ENCODE measurements at regions not wholly inside any gene's neighbourhood (a gene's known extent, or its start where the extent isn't known, plus 50 kb on each side); places are given as distances from the start of the nearest gene placed in this dataset.

- DNase-seq (ENCODE audit: low read depth) = no peak
These were observed 232.3 kb upstream of the PMFBP1 start for GRCh38 chr16:72404299-72404698.

- no peak for DNase-seq (ENCODE audit: low read depth)
These were observed 229.1 kb upstream of the PMFBP1 start for GRCh38 chr16:72401084-72401361.

- DNase-seq (ENCODE audit: low read depth) = no peak
These were observed 228.5 kb upstream of the PMFBP1 start for GRCh38 chr16:72400257-72401083.

GRCh38 chr16:72399811-72400210 lies 227.9 kb upstream of the PMFBP1 start:
- no peak for DNase-seq (ENCODE audit: low read depth)

DNA sequence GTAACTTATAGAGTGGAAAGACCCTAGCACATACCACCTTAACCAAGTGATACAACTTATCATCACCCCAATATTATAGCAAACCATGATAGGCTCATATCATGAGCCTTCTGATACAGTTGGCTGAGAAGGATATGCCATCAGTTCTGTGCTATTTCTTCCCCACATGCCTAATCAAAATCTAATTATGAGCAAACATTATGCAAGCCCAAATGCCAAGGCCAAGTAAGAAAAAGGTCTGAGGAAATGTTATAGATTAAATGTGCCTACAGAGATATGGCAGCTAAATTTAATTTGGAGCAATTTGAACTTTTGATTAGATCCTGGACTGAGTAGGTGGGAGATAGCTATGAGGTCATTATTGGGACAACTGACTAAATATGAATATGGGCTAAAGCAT lies 225.9 kb upstream of the PMFBP1 start:
- DNase-seq (ENCODE audit: low read depth) = no peak

- DNase-seq (ENCODE audit: low read depth) = no peak
These were observed 222.6 kb upstream of the PMFBP1 start for GRCh38 chr16:72394526-72394925.

- DNase-seq (ENCODE audit: low read depth) = no peak
These were observed 217.8 kb upstream of the PMFBP1 start for GRCh38 chr16:72389791-72390190.

- DNase-seq (ENCODE audit: low read depth) = no peak
These were observed 216.1 kb upstream of the PMFBP1 start for GRCh38 chr16:72388007-72388406.

GRCh38 chr16:72384651-72385050 lies 212.7 kb upstream of the PMFBP1 start:
- DNase-seq (ENCODE audit: low read depth) = no peak

DNA sequence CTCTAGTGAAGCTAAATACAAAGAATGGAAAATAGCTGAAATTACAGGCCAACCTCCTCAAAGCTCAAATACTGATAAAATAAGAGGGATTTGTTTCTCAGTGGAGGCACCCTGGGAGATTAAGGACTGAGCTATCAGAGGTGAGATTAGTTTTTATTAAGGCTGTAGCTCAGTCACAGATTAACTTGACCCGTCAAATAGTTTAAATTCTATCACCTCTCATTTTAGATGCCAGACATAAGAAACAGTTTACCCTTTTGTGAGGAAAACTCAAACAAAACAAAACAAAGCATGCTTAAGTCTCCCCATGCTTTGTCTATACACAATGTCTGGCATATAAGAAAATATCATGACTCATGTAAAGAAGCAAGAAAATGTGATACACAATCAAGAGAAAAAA lies 208.3 kb upstream of the PMFBP1 start:
- DNase-seq (ENCODE audit: low read depth) = no peak

- no peak for DNase-seq (ENCODE audit: low read depth)
These were observed 201.2 kb upstream of the PMFBP1 start for GRCh38 chr16:72373201-72373600.

DNA sequence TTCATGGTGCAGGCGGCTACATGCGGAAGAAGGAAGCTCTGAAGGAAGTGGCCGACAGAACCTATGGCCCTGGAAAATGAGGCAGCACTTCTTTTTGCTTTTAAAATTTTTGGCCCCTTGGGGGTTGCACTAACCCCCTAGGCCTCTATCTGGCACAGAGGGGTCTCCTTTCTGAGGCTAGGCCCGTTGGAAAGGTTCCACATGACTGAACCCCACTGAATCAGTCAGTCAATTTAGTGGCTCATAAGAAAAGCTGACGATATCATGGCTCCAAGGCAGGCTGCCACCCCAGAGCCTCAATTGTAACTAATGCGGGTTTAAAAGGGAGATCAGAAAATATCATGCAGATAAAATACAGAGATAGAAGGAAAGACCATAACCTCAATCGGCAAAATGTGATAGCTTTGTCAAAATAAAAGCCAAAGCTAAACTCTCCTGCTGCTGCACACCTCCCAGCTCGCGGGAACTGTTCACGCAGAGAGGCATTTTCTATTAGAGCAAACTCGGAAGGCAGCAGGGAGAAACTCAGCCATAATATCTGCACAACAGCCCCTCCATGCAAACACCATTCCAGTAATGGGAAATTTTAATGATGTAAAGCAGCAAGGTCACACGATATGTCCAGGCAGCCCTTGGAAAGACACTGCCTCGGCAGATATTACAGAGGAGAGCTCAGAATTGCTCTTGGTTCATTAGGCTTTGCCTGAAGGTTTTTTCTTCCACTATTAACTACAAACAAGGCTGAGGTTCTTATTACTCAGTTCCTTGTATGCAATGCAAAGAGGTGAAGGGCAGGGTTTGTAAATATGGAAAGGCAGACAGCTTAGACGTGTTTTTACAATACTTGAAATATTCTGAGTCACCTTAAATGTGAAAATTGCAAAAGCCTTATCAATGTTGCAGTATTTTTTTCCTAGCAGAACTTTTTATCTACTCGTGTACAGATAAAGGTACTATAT lies 200.4 kb upstream of the PMFBP1 start:
- DNase-seq (ENCODE audit: low read depth) = no peak

DNA sequence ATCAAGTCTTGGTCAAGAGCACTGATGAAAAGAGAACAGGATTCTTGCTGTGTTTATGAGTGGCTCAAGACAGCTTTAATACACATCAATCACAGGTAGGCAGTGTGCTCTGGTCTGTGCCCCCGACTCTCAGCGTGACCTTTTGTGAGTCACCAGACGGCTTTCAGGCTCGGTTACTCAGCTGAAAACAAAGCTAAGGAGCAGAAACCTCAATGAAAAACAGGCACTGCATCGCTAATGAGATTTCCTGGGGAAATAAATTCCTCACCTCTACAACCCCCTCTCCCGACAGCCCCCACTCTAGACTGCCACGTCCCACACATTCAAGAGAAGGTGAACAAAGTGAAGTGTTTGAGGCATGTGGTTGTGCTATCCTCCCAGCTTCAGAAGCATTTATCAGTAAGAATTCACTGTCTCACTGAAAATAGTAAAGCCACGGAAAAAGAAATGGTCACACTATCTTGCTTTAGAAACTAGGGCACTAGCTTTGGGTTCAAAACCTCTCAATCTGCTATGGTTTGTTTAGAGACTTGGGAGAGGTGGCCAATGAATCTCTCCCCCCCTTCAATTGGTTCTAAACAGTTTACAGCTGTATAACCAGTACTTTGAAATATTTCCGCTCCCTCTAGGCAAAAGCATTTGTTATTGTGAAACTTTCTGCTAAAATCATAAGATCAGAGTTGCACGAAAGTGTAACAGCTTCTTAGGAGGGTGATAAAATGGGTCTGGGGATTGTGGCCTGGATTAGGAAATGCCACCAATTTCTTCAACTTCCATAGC lies 199.5 kb upstream of the PMFBP1 start:
- no peak for DNase-seq (ENCODE audit: low read depth)

- DNase-seq (ENCODE audit: low read depth) = no peak
These were observed 197.3 kb upstream of the PMFBP1 start for GRCh38 chr16:72369274-72369673.

DNA sequence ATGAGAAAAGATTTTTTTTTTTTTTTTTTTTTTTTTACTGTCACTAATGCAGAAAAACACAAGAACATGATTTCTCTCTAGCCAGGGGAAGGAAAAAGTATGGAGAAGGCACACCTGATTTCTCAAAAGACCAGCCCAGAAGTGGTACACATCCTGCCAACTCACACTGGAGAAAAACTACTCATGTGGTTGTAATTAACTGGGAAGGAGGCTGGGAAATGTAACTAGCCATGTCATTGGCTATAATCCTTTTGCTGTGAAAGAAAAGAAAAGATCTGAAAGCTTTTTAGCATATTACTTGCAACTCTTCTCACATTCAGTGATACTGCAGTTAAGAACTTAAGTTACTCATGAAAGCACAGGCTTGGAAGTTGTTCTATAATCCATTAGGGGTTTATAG lies 195.9 kb upstream of the PMFBP1 start:
- DNase-seq (ENCODE audit: low read depth) = no peak

DNA sequence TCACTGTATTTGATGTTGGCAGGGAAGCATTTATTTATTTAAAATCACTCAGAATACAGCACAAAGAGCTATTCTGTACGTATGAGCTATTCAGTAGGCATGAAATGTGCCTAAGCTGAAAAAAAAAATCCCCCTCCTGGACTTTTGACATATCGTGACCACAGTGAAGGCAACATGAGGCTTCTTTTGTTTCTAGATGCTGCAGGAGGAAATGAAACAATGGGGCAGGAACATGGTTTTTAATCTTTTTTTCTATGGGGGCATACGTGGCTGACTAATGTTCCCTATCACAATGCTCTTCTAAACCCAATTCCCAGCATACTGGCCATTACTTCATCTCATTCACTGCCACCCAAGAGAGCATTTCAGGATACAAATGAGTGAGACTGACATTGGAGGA lies 191.0 kb upstream of the PMFBP1 start:
- no peak for DNase-seq (ENCODE audit: low read depth)

DNA sequence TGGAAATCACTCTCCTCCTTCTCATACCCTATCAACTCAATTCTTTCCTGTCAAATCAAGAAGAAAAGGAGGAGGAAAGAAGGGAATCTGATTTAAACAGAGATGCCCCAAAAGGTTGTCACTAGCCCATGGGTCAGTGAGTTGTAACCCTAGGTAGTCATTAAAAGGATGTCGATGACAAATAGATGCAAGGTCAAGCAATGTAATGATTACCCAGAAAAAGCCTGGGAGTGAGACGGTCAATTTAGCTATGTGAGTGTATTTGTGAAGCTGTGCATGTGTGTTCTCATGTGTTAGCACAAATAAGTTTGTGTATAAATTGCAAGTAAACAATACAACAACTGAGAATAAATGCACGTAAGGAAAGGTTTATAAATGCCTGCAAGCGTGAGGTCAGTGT lies 190.5 kb upstream of the PMFBP1 start:
- no peak for DNase-seq (ENCODE audit: low read depth)

- no peak for DNase-seq (ENCODE audit: low read depth)
These were observed 186.0 kb upstream of the PMFBP1 start for GRCh38 chr16:72357910-72358309.

DNA sequence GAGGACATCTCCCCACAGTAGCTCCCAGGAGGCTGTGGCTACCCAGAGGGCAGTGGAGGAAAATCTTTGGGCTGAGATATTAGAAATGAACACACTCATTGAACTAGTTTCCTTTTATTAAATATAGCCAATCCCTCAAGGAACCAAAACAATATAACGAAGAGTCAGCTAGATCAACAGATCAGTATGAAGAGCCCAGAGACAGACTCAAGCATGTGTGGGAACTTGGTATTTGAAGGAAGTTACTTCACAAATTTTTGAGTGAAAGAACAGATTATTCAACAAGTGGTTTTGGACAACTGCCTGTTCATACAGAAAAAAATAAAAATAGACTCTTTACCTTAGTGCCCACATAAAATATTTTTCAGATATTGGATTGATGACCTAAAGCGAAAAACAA lies 183.6 kb upstream of the PMFBP1 start:
- no peak for DNase-seq (ENCODE audit: low read depth)

- no peak for DNase-seq (ENCODE audit: low read depth)
These were observed 177.8 kb upstream of the PMFBP1 start for GRCh38 chr16:72349719-72350118.

DNA sequence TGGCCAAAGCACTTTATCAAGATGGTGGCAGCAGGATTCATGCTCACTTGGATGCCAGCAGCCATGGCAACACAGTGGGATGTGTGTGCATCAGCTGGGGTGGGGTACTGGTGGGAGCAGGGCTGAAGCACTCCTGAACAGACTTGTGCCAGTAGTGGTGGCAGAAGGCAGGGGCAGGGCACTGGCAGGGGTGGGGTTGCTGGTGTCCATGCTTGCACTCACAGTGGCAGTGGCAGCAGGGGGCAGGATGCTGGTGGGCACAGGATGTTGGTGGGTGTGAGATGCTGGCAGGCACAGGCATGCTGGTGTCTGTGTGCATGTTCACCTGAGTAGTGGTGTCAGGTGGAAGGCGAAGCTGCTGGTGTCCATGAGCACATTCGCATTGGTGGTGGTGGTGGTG lies 161.0 kb upstream of the PMFBP1 start:
- no peak for DNase-seq (ENCODE audit: low read depth)

GRCh38 chr16:72324578-72324977 lies 152.6 kb upstream of the PMFBP1 start:
- DNase-seq (ENCODE audit: low read depth) = no peak

GRCh38 chr16:72317446-72317845 lies 145.5 kb upstream of the PMFBP1 start:
- no peak for DNase-seq (ENCODE audit: low read depth)
